HAP-1 (cell line): ENCODE measurements at regions not wholly inside any gene's neighbourhood (a gene's known extent, or its start where the extent isn't known, plus 50 kb on each side); places are given as distances from the start of the nearest gene placed in this dataset.

ENCODE experiments used
- DNase-seq, 2 experiments: peaks; one replicate each; pipeline ENCODE4 v3.0.0-alpha.2; 2016 to 2020; ENCODE audit warnings: low spot score in 2 of 2
- H3K27me3 ChIP-seq: fragments of 250-450 bp; sonication (Bioruptor Pico); 2 replicates; pipeline ENCODE4 v1.5.1; 2020; ENCODE audit warnings: low read depth, mild to moderate bottlenecking, moderate library complexity
- H3K36me3 ChIP-seq: fragments of 250-450 bp; sonication (Bioruptor Pico); replicated peaks from 2 replicates; pipeline ENCODE4 v1.5.1; 2020; ENCODE audit warnings: mild to moderate bottlenecking
- H3K4me1 ChIP-seq: fragments of 250-450 bp; sonication (Bioruptor Pico); 2 replicates; pipeline ENCODE4 v1.5.1; 2020; ENCODE audit warnings: mild to moderate bottlenecking
- H3K4me3 ChIP-seq: fragments of 250-450 bp; sonication (Bioruptor Pico); 2 replicates; pipeline ENCODE4 v1.5.1; 2020; ENCODE audit warnings: mild to moderate bottlenecking, moderate library complexity
- H3K9me3 ChIP-seq: fragments of 250-450 bp; sonication (Bioruptor Pico); 2 replicates; pipeline ENCODE4 v1.5.1; 2020; ENCODE audit warnings: mild to moderate bottlenecking, moderate library complexity
- in situ Hi-C: fragments of 300-500 bp; cut with MboI; formaldehyde crosslinking; loops from 3 replicates; pipeline ENCODE4 v1.14.3; 2020; ENCODE audit warnings: low sequenced_read_pairs, inconsistent platforms, mixed read lengths

DNA sequence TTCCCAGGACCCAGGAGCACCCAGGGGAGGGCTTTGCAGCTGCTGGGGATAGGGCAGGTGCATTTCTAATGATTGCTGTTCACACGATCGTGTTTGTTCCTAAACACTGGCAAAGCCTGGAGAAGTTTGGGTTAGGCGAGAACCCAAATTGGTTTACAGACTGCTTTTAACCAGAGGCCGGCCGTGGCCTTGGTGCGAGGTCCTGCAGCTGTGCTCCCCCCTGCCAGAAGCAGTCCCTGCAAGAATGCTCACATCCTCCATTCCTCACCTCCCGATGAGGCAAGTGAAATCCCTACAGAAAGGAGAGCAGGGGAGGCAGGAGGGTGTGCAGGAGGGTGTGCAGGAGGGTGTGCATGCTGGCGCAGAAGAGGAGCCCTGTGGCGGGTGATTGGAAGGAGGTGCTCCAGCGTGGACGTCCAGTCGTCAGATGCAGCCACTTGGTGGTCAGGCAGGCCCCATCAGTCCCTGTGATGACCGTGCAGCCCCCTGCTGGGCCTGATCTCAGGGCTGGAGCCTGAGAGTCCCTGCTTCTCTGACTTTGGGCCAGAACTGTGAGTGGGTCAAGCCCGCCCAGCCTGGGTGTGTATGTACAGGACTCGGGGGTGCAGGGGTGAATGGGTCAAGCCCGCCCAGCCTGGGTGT lies 55.7 kb upstream of the FRMD1 start:
- in situ Hi-C loops, result no loop called here
- Histone ChIP-seq H3K36me3 (no peaks in the 10 kb centered on the region), H3K9me3 (no peaks in the 10 kb centered on the region), H3K27me3 (no peaks in the 10 kb centered on the region), H3K4me1 (no peaks in the 10 kb centered on the region), H3K4me3 (no peak overlapping the region)
- DNase-seq, result no peak

DNA sequence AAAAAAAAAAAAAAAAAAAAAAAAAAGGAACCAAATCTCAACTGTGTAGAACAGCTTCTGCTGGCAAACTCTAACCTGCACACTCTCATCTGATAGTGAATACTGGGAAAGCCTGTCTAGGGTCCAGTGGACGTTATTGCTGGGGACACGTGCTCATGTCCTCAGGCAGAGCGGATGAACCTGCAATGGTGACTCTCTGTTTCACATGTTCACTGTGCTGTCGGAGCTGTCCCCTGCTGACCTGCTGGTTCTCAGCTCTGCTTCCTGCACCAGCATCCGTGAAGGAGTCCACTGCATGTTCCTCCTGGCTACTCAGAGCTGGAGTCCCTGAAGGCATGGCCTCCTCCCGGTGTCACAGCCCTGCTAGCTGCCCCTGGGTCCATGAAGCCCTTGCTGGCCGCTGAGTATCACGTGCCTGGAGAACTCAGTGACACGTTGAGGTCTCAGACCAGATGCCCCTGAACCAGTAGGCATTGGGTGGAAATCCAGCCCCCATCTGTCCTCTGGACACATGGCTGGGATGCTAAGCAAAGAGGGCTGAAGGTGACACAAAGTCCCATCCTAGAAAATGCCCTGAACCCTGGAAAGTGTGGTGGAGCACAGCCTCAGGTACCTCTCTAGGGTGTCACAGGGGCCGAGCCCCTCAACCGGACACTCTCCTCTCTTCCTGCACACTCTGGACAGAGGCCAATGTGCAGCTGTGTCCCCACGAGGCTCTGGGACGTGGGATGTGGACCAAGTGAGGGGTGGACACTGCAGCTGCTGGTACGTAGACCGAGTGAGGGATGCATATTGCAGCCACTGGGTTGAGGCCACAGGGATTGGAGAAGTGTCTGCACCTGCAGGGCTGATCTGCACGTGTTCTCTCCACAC lies 54.9 kb upstream of the FRMD1 start:
- no peaks in the 10 kb centered on the region for H3K27me3 ChIP-seq
- in situ Hi-C loops, result no loop called here
- no peaks in the 10 kb centered on the region for H3K36me3 ChIP-seq
- H3K4me3 ChIP-seq, result no peak overlapping the region
- no peaks in the 10 kb centered on the region for H3K4me1 ChIP-seq
- H3K9me3 ChIP-seq, result no peaks in the 10 kb centered on the region
- DNase-seq, result no peak

DNA sequence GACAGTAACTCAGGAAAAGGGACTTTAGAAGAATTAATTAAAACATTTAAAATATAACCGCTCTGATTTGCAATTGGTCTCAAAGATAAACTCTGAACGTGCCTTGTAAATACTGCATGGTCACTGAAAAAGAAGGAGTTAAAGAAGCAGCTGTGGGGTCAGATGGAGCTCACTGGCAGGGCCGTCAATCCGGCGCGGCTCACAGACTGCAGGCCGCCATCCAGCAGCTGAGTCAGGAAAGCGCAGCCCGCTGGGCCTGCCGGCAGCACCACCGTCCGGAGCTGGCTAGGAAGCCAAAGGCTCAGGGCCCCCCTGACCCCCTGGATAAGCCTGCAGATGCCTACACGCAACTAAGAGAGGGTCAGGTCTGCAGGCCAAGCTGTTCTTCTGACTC lies 54.2 kb upstream of the FRMD1 start:
- no peak overlapping the region for H3K4me3 ChIP-seq
- in situ Hi-C loops, result no loop called here

DNA sequence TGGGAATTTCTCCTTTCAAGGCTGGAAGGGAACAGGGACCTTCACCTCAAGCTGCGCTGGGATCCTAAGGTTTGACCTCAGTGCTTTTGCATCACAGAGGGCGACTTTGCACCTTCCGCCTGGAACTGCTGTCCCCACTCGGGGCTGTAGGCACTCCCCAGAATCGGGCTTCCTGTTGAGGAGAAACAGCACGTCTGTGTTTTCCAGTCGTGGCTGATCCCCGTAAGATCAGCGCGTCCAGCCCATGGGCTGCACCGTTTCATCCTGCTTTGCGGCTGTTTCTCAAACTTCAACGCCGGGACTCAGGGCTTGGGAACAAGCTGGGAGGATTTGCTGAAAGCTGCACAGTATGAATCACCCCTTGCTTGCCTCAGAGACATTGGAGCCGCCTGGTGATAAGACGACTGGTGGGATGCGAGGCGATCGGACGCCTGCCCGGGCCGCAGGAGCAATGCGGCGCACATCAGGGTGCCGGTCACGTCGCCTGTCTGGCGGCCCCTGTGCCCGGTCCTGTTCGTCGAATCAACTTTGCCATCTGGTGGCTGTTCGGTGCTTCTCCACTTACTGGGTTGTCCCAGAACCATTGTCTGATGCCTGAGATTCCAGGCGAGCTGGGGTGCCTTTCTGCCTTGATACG lies 53.6 kb upstream of the FRMD1 start:
- no peak for DNase-seq
- Histone ChIP-seq H3K36me3 (no peaks in the 10 kb centered on the region), H3K4me1 (no peaks in the 10 kb centered on the region), H3K4me3 (no peak overlapping the region), H3K27me3 (no peaks in the 10 kb centered on the region), H3K9me3 (no peaks in the 10 kb centered on the region)
- in situ Hi-C loops, result no loop called here

More for the DNA sequence above, 54.2 kb upstream of the FRMD1 start:
- Histone ChIP-seq H3K36me3 (no peaks in the 10 kb centered on the region), H3K27me3 (no peaks in the 10 kb centered on the region), H3K9me3 (no peaks in the 10 kb centered on the region), H3K4me1 (no peaks in the 10 kb centered on the region)
- no peak for DNase-seq

DNA sequence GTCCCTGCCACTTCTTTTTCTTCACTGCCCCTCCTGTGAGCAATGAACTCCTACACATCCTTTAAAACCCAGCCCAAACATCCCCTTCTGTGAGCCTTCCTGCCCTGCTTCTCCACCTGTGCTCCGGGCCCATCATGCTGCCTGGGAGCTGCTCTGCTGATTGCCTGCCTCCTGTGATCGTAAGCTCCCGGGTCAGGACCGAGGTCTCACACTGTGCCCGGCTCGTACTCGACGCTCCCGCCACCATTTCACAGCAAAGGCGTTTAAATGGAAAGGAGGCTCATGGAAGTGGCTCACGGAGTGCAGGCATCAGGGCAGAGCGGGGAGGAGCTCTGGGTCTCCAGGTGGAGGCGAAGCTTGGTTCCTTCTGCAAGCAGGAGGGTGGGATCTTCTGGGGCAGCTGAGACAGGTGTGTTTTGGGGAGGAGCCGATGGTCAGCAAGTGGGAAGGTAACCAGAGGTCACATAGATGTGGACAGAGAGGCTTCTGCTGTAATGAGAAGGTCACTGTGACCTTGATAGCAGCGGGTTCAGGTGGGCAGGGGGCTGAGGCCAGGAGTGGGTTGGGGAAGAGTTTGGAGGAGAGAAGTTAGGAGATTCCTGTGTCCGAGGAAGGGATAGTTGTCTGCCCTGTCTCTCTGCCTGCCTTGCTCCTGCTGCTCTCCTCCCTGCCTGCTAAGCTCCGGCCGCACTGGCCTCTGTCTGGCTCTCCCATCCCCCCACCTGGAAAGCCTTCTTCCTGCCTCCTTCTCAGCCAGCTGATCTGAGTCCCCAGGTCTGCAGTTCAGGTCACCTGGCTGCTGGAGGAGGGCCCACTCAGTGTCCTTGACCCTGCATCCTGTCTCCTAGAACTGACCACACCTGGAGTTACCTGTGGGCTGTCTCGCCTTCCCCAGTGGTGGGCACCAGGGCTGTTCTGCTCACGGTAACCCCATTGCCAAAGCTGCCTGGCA lies 52.7 kb upstream of the FRMD1 start:
- no peak for DNase-seq

DNA sequence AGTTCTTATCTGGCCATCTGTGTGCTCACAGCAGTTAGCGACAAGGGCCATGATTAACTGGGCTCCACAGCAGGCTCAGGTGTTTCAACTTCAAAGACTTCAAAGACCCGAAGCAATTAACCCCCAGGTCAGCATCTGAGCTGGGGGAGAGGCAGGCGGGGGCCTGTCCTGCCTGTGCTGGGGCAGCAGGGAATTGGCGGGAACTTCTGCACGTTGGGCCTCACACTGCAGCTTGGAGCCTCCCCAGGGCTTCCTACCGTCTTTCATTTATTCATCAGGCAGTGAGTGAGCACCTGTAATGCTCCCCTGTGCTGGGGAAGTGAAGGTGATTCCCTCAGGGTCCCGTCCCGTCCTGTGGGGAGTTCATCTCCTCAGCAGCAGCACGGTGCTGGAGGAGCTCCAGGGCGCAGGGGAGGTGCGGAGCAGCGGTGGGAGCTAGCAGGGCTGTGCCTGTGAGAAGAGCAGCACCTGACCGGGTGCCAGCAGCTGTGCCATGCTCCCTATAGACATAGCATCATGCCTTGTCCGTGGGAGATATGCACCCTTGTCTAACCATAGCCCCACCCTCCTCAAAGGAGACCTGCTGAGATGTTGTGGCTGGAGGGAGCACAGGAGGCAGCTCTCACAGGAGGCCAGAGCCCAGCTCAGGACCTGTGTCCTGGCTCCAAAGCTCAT lies 51.8 kb upstream of the FRMD1 start:
- Histone ChIP-seq H3K4me3 (no peak overlapping the region), H3K4me1 (no peaks in the 10 kb centered on the region), H3K27me3 (no peaks in the 10 kb centered on the region), H3K36me3 (no peaks in the 10 kb centered on the region), H3K9me3 (no peaks in the 10 kb centered on the region)
- no peak for DNase-seq
- in situ Hi-C loops, result no loop called here

More for the DNA sequence above, 52.7 kb upstream of the FRMD1 start:
- Histone ChIP-seq H3K4me3 (no peak overlapping the region), H3K36me3 (no peaks in the 10 kb centered on the region), H3K4me1 (no peaks in the 10 kb centered on the region), H3K9me3 (no peaks in the 10 kb centered on the region), H3K27me3 (no peaks in the 10 kb centered on the region)
- in situ Hi-C loops, result no loop called here

DNA sequence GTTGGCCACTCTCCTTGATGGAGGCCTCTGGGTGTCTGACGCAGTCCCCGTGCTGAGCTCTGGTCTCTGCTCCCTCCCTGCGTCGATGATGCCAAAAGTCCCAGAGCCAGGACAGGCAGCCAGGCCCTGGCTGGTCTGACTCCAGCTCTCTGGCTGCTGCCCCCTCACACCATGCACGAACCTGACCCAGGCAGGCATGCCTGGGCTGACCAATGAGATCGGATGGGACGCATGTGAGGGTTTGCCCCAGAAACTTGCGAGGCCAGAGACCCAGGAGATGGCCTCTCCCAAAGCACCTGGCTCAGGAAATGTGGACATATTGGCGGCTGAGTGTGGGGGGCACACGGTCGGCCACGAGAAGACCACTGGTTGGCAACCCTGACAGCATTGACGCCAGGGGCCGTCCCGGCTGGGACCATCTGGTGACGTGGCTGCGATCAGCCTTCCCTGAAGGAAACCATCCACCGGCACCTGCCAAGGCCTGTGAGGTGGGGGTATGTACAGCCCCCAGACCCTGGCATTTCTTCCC lies 51.2 kb upstream of the FRMD1 start:
- no peaks in the 10 kb centered on the region for H3K9me3 ChIP-seq
- H3K27me3 ChIP-seq, result no peaks in the 10 kb centered on the region
- H3K4me3 ChIP-seq, result no peak overlapping the region
- in situ Hi-C loops, result no loop called here
- no peak for DNase-seq
- H3K36me3 ChIP-seq, result no peaks in the 10 kb centered on the region
- no peaks in the 10 kb centered on the region for H3K4me1 ChIP-seq

DNA sequence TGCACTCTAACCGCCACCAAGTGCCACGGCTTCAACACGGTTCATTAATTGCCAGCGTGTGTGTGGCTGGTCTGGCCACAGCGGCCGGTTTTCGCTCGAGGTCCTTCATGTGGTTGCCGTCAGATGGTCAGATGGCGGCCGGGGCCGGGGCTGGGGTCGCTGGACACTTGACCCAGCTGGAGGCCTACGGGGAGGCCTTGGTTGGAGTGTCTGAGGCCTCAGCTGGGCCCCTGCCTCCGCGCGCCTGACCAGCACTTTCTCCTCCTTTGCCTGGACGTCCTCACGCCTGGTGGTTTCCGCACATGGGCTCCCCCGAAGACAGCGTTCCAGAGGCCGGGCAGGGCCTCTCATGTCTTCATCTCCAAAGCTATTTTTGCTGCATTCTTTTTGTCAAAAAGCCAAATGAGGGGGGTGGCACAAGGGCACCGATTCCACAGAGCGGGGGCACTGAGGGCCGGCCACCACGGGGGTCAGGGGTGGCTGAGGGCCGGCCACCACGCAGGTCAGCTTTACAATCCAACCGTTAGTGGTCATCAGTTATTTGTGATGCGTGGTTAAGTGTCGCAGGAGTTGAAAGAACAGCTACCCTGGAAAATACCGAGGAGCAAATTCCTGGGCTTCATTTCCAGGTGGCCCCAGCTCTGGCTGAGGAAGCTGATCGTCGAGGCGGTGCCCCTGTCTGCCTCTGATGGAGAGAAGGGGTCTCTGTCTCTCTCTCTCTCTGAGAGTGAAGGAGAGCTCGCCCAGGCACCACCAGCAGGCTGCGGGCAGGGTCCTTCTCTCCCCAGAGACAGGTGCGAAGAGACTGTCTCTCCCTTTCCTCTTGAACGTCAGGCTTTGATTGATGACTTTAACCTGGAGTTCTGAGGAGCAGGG lies 50.5 kb upstream of the FRMD1 start:
- Histone ChIP-seq H3K36me3 (no peaks in the 10 kb centered on the region), H3K27me3 (no peaks in the 10 kb centered on the region), H3K4me1 (no peaks in the 10 kb centered on the region), H3K4me3 (no peak overlapping the region), H3K9me3 (no peaks in the 10 kb centered on the region)
- no peak for DNase-seq
- in situ Hi-C loops, result no loop called here

DNA sequence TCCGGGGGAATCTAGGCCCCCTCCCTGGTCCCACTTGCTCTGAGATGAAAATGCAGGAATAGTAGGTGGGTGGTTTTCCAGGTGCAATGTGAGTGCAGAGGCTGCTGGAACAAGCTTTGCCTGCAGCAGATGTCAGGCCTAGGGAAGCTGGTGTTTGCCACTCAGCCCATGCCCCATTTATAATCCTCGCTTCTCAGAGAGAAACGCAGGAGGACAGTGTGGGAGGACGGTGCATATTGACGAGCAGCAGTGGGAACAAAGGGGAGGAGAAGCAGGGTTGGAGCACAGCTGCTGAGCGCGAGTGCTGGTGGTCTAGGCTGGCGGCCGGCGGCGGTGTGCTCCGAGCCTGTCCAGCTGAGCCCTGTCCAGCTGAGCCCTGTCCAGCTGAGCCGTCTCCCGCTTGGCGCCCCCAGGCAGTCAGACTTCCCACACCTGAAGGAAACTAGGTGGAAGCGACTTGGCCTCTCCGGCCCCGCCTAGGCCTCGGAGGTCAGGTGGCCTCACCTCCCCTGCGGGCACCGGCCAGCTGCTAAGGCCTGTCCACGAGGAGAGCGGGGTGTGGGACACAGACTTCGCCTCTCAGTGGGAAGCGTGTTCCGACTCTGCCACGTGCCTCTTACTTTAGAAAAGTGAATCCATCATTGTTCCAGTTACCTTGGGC lies 49.7 kb upstream of the FRMD1 start:
- no peaks in the 10 kb centered on the region for H3K9me3 ChIP-seq
- H3K4me1 ChIP-seq, result no peaks in the 10 kb centered on the region
- in situ Hi-C loops, result no loop called here
- H3K27me3 ChIP-seq, result no peaks in the 10 kb centered on the region
- H3K36me3 ChIP-seq, result no peaks in the 10 kb centered on the region
- no peak overlapping the region for H3K4me3 ChIP-seq
- no peak for DNase-seq
